Skeletal muscle satellite cell (primary cell): ENCODE measurements at regions not wholly inside any gene's neighbourhood (a gene's known extent, or its start where the extent isn't known, plus 50 kb on each side); places are given as distances from the start of the nearest gene placed in this dataset.

Experiments
- H3K27me3 ChIP-seq: 2 replicates; pipeline ENCODE4 v1.7.0; 2013; ENCODE audit warnings: low read length; ENCODE audit not compliant: control insufficient read depth, insufficient read depth
- H3K36me3 ChIP-seq: 2 replicates; pipeline ENCODE4 v1.7.0; 2013; ENCODE audit warnings: mild to moderate bottlenecking, control low read depth, low read length; ENCODE audit not compliant: insufficient read depth
- H3K4me1 ChIP-seq: 2 replicates; pipeline ENCODE4 v1.7.0; 2013; ENCODE audit warnings: low read length; ENCODE audit not compliant: control insufficient read depth, insufficient read depth
- H3K4me2 ChIP-seq: 2 replicates; pipeline ENCODE4 v1.7.0; 2013; ENCODE audit warnings: mild to moderate bottlenecking, low read length
- H3K4me3 ChIP-seq: 2 replicates; pipeline ENCODE4 v1.7.0; 2013; ENCODE audit warnings: low read length
- H3K9ac ChIP-seq: 2 replicates; pipeline ENCODE4 v1.7.0; 2013; ENCODE audit warnings: mild to moderate bottlenecking, low read depth, low read length, moderate library complexity
- H3K9me3 ChIP-seq: replicated peaks from 2 replicates; pipeline ENCODE4 v1.7.0; 2013; ENCODE audit warnings: mild to moderate bottlenecking, control low read depth, low read length

DNA sequence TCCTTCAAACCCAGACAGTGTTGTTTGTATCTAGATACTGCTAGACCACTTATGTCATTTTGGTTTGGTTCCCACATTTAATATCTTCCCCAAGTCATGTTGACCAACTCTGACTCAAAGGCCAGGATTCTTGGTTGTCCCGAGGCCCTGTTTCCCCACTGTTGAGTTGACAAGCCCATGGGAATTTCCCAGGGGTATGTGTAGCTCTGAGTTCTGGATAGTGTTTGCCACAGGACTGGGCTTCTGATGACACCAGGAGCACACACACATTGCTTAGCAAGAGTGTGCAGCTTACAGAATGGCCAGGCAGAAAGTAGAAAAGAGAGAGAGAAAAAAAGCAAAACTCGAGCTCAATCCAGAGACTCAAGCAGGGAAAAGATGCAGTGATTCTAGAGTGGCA is 214.4 kb downstream of the NXNL2 start:
- Histone ChIP-seq H3K4me2 (no peak overlapping the region), H3K27me3 (no peaks in the 10 kb centered on the region), H3K9ac (no peak overlapping the region), H3K36me3 (no peaks in the 10 kb centered on the region), H3K4me3 (no peak overlapping the region), H3K9me3 (no peaks in the 10 kb centered on the region), H3K4me1 (peaks cover 48% of the 10 kb centered on the region)

DNA sequence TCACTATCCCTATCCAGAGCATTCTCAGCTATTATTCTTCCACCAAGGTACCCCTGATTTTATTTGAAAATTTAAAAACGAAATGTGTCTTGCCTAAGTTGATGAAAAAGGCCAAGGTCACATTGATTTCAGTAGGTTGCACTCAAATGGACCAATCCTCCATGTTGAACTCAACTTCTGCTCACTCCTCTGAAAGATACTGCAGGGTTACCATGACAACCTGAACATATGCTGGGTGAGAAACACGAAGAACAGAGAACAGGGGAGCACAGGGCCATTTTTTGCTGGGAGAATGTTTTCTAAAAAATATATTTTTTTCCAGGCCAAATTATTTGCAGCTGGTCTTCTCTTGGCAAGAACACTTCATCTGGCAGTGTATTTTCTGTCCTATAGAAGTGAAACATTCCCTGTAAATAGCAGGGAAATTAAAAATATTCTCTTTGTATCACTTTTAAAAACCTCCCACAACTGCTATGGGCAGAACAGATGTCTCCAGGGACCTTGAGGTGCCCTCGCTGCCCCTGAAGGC is 215.9 kb downstream of the NXNL2 start:
- no peaks in the 10 kb centered on the region for H3K27me3 ChIP-seq
- H3K4me3 ChIP-seq, result no peak overlapping the region
- H3K36me3 ChIP-seq, result no peaks in the 10 kb centered on the region
- H3K9ac ChIP-seq, result no peak overlapping the region
- H3K4me2 ChIP-seq, result no peak overlapping the region
- peaks cover 38% of the 10 kb centered on the region for H3K4me1 ChIP-seq
- H3K9me3 ChIP-seq, result no peaks in the 10 kb centered on the region

- no peaks in the 10 kb centered on the region for H3K27me3 ChIP-seq
- no peak overlapping the region for H3K4me2 ChIP-seq
- H3K9ac ChIP-seq, result no peak overlapping the region
- peaks cover 31% of the 10 kb centered on the region for H3K4me1 ChIP-seq
- H3K4me3 ChIP-seq, result no peak overlapping the region
- H3K36me3 ChIP-seq, result no peaks in the 10 kb centered on the region
- no peaks in the 10 kb centered on the region for H3K9me3 ChIP-seq
Measured at GRCh38 chr9:88751781-88752180, 216.8 kb downstream of the NXNL2 start.

DNA sequence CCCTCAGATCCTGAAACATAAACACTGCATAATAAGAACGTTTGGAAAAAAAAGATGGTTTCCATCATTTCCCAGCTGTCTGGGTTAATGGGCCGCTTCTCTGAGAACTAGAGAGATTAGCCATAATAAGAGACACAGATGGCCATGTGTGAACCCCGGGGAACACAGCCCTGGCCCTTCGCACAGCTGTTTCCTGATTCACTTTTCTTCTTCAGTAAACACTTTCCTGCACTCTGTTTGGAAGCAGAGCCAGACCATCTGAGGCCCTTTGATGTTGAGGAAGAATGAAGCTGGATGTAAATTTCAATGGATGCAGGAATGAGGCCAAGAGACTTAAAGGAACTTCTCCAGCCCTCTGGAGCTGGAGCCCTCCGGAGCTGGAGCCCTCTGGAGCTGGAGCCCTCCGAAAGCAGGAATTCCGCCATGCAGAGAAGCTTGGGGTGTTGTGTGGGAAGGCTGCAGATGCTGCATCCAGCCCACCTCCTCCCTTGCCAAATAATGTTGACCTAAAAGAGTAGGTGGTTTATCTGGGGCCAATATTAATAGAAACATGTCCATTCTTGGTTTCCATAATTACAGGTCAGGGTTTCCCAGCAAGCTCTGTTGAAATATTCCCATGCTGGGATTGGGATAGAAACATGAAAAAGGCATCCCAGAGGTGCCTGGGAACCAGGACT is 218.9 kb downstream of the NXNL2 start:
- no peaks in the 10 kb centered on the region for H3K9me3 ChIP-seq
- no peaks in the 10 kb centered on the region for H3K27me3 ChIP-seq
- no peaks in the 10 kb centered on the region for H3K36me3 ChIP-seq
- H3K4me3 ChIP-seq, result no peak overlapping the region
- H3K4me1 ChIP-seq, result peaks cover 10% of the 10 kb centered on the region
- no peak overlapping the region for H3K9ac ChIP-seq
- H3K4me2 ChIP-seq, result no peak overlapping the region

- Histone ChIP-seq H3K4me3 (no peak overlapping the region), H3K9me3 (no peaks in the 10 kb centered on the region), H3K4me1 (peaks cover 4% of the 10 kb centered on the region), H3K9ac (no peak overlapping the region), H3K4me2 (no peak overlapping the region), H3K27me3 (no peaks in the 10 kb centered on the region), H3K36me3 (no peaks in the 10 kb centered on the region)
Measured at GRCh38 chr9:88754452-88754851, 219.5 kb downstream of the NXNL2 start.

GRCh38 chr9:88754886-88755285 is 219.9 kb downstream of the NXNL2 start:
- no peak overlapping the region for H3K4me3 ChIP-seq
- no peak overlapping the region for H3K9ac ChIP-seq
- no peaks in the 10 kb centered on the region for H3K9me3 ChIP-seq
- peaks cover 2% of the 10 kb centered on the region for H3K4me1 ChIP-seq
- no peak overlapping the region for H3K4me2 ChIP-seq
- no peaks in the 10 kb centered on the region for H3K36me3 ChIP-seq
- no peaks in the 10 kb centered on the region for H3K27me3 ChIP-seq

GRCh38 chr9:88757406-88758010 is 222.5 kb downstream of the NXNL2 start:
- Histone ChIP-seq H3K4me1 (peaks cover 2% of the 10 kb centered on the region), H3K36me3 (no peaks in the 10 kb centered on the region), H3K9ac (no peak overlapping the region), H3K4me2 (no peak overlapping the region), H3K9me3 (no peaks in the 10 kb centered on the region), H3K27me3 (no peaks in the 10 kb centered on the region), H3K4me3 (no peak overlapping the region)

DNA sequence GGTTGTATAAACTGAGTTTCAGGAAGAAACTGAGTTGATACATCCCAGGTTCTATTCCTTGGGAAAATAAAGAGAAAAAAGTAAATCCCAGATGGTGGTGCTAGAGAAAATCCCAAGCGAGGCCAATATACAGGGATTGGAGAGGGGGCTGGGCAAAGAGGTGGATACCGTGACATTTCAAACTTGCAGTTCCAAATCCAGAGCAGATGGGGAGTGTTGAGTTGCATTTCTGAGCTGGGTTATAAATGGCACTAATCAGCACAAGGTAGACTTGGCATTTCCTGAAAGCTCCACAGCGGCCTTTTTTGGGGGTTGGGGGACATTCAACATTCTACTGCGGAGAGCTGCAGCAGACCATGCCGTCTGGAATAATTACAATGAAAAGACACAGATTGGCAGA is 224.4 kb downstream of the NXNL2 start:
- H3K4me2 ChIP-seq, result no peak overlapping the region
- H3K9ac ChIP-seq, result no peak overlapping the region
- no peaks in the 10 kb centered on the region for H3K36me3 ChIP-seq
- H3K27me3 ChIP-seq, result no peaks in the 10 kb centered on the region
- peaks cover 13% of the 10 kb centered on the region for H3K4me1 ChIP-seq
- H3K4me3 ChIP-seq, result no peak overlapping the region
- H3K9me3 ChIP-seq, result no peaks in the 10 kb centered on the region

GRCh38 chr9:88766778-88767503 is 224.3 kb upstream of the S1PR3 start:
- no peaks in the 10 kb centered on the region for H3K36me3 ChIP-seq
- H3K4me2 ChIP-seq, result peak overlapping the region; percentile 50
- H3K4me1 ChIP-seq, result peaks cover 49% of the 10 kb centered on the region
- H3K9me3 ChIP-seq, result no peaks in the 10 kb centered on the region
- H3K4me3 ChIP-seq, result peak overlapping the region; percentile 13
- no peaks in the 10 kb centered on the region for H3K27me3 ChIP-seq
- peak overlapping the region; percentile 77 for H3K9ac ChIP-seq

DNA sequence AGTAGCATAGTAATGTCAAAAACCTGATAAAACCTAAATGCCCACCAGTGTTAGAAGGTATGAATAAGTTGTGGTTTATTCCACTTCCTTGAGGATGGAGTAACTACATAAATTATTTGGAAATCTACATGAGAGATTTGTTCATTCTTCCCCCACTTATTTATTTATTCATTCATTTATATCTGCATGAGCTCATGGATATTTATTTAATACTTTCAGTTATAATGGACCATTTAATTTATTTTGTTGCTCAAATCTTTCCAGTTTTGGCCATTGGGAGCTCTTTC is 223.8 kb upstream of the S1PR3 start:
- peak overlapping the region; percentile 77 for H3K9ac ChIP-seq
- H3K27me3 ChIP-seq, result no peaks in the 10 kb centered on the region
- peaks cover 54% of the 10 kb centered on the region for H3K4me1 ChIP-seq
- peak overlapping the region; percentile 50 for H3K4me2 ChIP-seq
- H3K4me3 ChIP-seq, result no peak overlapping the region
- no peaks in the 10 kb centered on the region for H3K9me3 ChIP-seq
- no peaks in the 10 kb centered on the region for H3K36me3 ChIP-seq

DNA sequence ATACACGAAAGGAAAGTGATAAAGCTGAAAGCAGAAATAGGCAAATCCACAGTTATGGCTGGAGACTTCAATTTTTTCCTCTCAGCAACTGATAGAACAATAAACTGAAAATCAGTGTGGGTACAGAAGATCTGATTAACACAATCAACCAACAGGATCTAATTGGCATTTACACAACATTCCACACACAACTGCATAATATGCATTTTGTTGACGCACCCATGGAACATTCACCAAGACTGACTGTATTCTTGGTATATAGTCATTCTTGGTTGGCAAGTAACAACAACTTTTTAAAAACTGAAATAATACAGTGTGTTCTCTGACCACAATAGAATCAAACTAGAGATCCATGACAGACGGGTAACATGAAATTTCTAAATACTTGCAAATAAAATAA is 218.7 kb upstream of the S1PR3 start:
- no peak overlapping the region for H3K4me3 ChIP-seq
- peak overlapping the region; percentile 7 for H3K9ac ChIP-seq
- H3K9me3 ChIP-seq, result no peaks in the 10 kb centered on the region
- no peak overlapping the region for H3K4me2 ChIP-seq
- H3K36me3 ChIP-seq, result no peaks in the 10 kb centered on the region
- peaks cover 74% of the 10 kb centered on the region for H3K4me1 ChIP-seq
- H3K27me3 ChIP-seq, result no peaks in the 10 kb centered on the region
